ENCODE measurements at regions not wholly inside any gene's neighbourhood (a gene's known extent, or its start where the extent isn't known, plus 50 kb on each side); places are given as distances from the start of the nearest gene placed in this dataset.
"Not testable (repeated sequence)": the region's sequence is repeated elsewhere in the genome, so short reads cannot be mapped to it uniquely, and the experiment has no call there.

DNA sequence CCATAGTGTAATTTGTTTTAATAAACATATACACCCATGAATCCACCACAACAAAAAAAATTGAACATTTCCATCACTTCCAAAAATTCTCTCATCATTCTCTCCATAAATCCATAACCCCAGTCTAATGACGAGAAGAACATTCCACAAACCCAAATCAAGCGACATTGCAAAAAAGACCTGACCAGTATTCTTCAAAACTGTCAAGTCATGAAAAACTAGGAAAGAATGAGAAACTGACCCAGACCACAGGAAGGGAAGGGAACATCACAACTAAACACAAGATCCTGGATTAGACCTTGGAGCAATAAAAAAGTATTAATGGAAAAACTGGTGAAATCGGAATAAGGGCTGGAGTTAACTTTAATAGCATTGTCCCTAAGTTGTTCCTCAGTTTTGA lies 141.3 kb upstream of the SLC35G4 start:
- Mint-ChIP-seq H3K27ac (no peak overlapping the region), H3K36me3 (ENCODE audit: low read depth) (no peaks in the 10 kb centered on the region), H3K4me3 (no peak overlapping the region), H3K4me1 (ENCODE audit: low read depth) (no peaks in the 10 kb centered on the region), H3K27me3 (no peaks in the 10 kb centered on the region), H3K9me3 (no peaks in the 10 kb centered on the region)
- intact Hi-C loops (cut with micrococcal nuclease): no loop called here

- Mint-ChIP-seq H3K27ac (no peak overlapping the region), H3K4me1 (ENCODE audit: low read depth) (no peaks in the 10 kb centered on the region), H3K27me3 (no peaks in the 10 kb centered on the region), H3K36me3 (ENCODE audit: low read depth) (no peaks in the 10 kb centered on the region), H3K4me3 (no peak overlapping the region), H3K9me3 (peaks cover 4% of the 10 kb centered on the region)
- intact Hi-C loops (cut with micrococcal nuclease): no loop called here
These were observed 141.8 kb upstream of the SLC35G4 start for GRCh38 chr18:11467611-11468010.

DNA sequence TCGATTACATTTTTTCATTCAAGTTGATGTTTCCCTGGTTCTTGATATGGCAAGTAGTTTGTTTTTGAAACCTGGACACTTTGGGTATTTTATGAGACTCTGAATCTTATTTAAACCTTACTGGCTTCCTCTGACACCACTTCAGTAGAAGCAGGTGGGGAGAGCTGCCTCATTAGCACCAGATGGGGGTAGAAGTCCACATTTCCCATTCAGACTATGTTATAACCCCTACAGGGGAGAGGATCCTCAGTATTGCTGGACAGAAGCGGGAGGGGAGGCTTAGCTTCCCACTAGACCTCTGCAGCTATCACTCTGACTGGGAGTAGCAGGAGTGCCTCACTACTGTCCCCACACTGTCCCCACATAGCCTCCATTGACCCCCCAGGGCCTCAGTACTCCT lies 145.3 kb upstream of the SLC35G4 start:
- no peak overlapping the region for H3K4me3 Mint-ChIP-seq
- H3K9me3 Mint-ChIP-seq: peaks cover 9% of the 10 kb centered on the region
- H3K27me3 Mint-ChIP-seq: no peaks in the 10 kb centered on the region
- H3K27ac Mint-ChIP-seq: no peak overlapping the region
- H3K4me1 Mint-ChIP-seq (ENCODE audit: low read depth): no peaks in the 10 kb centered on the region
- H3K36me3 Mint-ChIP-seq (ENCODE audit: low read depth): no peaks in the 10 kb centered on the region
- intact Hi-C loops (cut with micrococcal nuclease): no loop called here

- H3K4me3 Mint-ChIP-seq: no peak overlapping the region
- H3K27ac Mint-ChIP-seq: no peak overlapping the region
- intact Hi-C loops (cut with micrococcal nuclease): no loop called here
- H3K36me3 Mint-ChIP-seq (ENCODE audit: low read depth): no peaks in the 10 kb centered on the region
- H3K9me3 Mint-ChIP-seq: peaks cover 9% of the 10 kb centered on the region
- H3K4me1 Mint-ChIP-seq (ENCODE audit: low read depth): no peaks in the 10 kb centered on the region
- H3K27me3 Mint-ChIP-seq: peaks cover 3% of the 10 kb centered on the region
These were observed 150.9 kb upstream of the SLC35G4 start for GRCh38 chr18:11458447-11458846.

DNA sequence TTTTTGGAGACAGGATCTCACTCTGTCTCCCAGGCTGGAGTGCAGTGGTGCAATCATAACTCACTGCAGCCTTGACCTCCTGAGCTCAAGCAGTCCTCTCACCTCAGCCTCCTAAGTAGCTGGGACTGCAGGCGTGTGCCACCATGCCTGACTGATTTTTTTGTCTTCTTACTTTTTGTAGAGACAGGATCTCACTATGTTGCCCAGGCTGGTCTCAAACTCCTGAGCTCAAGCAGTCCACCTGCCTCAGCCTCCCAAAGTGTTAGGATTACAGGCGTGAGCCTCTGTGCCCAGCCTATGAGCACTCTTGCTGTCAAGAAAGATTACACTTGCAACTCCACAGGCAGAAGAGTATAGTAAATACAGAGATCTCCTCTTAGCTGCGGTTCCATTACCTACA lies 151.5 kb upstream of the SLC35G4 start:
- H3K4me1 Mint-ChIP-seq (ENCODE audit: low read depth); intact Hi-C loops (cut with micrococcal nuclease); H3K9me3 Mint-ChIP-seq; H3K4me3 Mint-ChIP-seq; H3K27ac Mint-ChIP-seq; H3K27me3 Mint-ChIP-seq; H3K36me3 Mint-ChIP-seq (ENCODE audit: low read depth): not testable (repeated sequence)

DNA sequence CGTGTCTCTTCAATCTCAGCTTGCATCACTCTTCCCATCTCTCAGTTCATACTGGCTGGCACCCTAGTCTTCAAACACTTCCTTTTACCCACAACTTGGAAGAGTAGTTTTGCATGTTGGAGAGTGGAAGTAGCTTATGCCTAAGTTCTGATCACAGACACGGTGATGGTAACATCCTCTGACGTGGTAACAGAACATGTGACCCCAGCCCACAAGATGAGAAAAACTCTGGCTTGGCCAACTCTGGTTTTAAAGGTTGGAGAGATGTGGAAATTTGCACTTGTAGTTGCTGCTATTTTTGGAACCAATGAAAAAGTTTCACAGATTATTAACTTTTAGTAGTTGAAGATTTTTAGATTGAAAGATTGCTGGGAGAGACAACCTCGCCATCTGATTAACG lies 155.4 kb upstream of the SLC35G4 start:
- H3K4me1 Mint-ChIP-seq (ENCODE audit: low read depth): no peaks in the 10 kb centered on the region
- peaks cover 3% of the 10 kb centered on the region for H3K27me3 Mint-ChIP-seq
- H3K36me3 Mint-ChIP-seq (ENCODE audit: low read depth): no peaks in the 10 kb centered on the region
- H3K9me3 Mint-ChIP-seq: peaks cover 3% of the 10 kb centered on the region
- no peak overlapping the region for H3K27ac Mint-ChIP-seq
- H3K4me3 Mint-ChIP-seq: no peak overlapping the region
- intact Hi-C loops (cut with micrococcal nuclease): no loop called here

- peaks cover 11% of the 10 kb centered on the region for H3K9me3 Mint-ChIP-seq
- H3K4me1 Mint-ChIP-seq (ENCODE audit: low read depth); intact Hi-C loops (cut with micrococcal nuclease); H3K27ac Mint-ChIP-seq; H3K27me3 Mint-ChIP-seq; H3K4me3 Mint-ChIP-seq; H3K36me3 Mint-ChIP-seq (ENCODE audit: low read depth): not testable (repeated sequence)
These were observed 165.2 kb upstream of the SLC35G4 start for GRCh38 chr18:11444169-11444568.

DNA sequence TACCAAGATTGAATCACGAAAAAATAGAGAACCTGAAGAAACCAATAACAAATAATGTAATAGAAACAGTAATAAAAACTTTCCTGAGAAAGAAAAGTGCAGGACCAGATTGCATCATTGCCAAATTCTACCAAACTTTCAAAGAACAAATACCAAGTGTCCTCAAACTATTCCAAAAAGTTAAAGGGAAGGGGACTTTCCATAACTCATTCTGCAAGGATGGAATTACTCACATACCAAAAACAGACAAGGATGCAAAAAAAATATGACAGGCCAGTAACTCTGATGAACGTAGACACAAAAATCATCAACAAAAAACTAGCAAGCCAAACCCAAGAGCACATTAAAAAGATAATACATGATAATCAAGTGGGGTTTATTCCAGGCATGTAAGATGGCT lies 172.3 kb upstream of the SLC35G4 start:
- H3K27ac Mint-ChIP-seq: no peak overlapping the region
- H3K36me3 Mint-ChIP-seq (ENCODE audit: low read depth): no peaks in the 10 kb centered on the region
- H3K4me1 Mint-ChIP-seq (ENCODE audit: low read depth): no peaks in the 10 kb centered on the region
- no peak overlapping the region for H3K4me3 Mint-ChIP-seq
- H3K9me3 Mint-ChIP-seq: peaks cover 18% of the 10 kb centered on the region
- no peaks in the 10 kb centered on the region for H3K27me3 Mint-ChIP-seq
- intact Hi-C loops (cut with micrococcal nuclease): no loop called here

DNA sequence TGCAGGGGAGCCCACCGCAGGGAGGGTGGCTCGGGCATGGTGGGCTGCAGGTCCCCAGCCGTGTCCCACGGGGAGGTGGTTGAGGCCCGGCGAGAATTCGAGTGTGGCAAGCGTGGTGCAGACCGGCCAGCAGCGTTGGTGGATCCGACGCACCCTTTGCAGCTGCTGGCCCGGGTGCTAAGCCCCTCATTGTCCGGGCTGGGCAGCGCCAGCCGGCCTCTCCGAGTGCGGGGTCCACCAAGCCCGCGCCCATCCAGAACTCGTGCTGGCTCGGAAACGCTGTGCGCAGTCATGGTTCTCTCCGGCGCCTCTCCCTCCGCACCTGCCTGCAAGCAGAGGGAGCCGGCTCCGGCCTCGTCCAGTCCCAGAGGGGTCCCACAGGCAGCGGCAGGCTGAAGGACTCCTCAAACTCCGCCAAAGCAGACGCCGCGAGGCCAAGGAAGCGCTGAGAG lies 177.0 kb upstream of the SLC35G4 start:
- Mint-ChIP-seq H3K4me1 (ENCODE audit: low read depth) (no peaks in the 10 kb centered on the region), H3K9me3 (peaks cover 34% of the 10 kb centered on the region), H3K27me3 (no peaks in the 10 kb centered on the region), H3K4me3 (no peak overlapping the region), H3K36me3 (ENCODE audit: low read depth) (no peaks in the 10 kb centered on the region), H3K27ac (no peak overlapping the region)
- intact Hi-C loops (cut with micrococcal nuclease): no loop called here

DNA sequence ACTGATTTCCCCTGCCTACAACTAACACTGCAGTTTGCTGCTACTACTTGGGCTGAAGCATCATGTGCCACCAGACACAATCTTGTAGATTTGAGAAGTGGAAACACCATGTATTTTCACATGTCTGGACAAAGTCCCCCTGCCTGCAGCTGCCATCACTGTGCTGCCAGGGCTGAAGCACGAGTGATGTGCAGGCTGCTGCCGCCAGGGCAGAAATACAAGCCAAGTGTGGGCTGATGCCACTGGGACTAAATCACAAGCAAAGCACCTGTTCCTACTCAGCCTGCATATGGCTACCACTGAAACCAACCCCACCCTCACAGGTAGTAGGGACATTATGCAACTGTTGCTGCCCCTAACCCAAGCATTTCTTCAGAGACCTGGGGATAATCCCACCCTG lies 179.5 kb upstream of the SLC35G4 start:
- no peaks in the 10 kb centered on the region for H3K4me1 Mint-ChIP-seq (ENCODE audit: low read depth)
- intact Hi-C loops (cut with micrococcal nuclease): no loop called here
- no peaks in the 10 kb centered on the region for H3K27me3 Mint-ChIP-seq
- H3K9me3 Mint-ChIP-seq: peaks cover 34% of the 10 kb centered on the region
- no peak overlapping the region for H3K27ac Mint-ChIP-seq
- H3K36me3 Mint-ChIP-seq (ENCODE audit: low read depth): no peaks in the 10 kb centered on the region
- H3K4me3 Mint-ChIP-seq: no peak overlapping the region

DNA sequence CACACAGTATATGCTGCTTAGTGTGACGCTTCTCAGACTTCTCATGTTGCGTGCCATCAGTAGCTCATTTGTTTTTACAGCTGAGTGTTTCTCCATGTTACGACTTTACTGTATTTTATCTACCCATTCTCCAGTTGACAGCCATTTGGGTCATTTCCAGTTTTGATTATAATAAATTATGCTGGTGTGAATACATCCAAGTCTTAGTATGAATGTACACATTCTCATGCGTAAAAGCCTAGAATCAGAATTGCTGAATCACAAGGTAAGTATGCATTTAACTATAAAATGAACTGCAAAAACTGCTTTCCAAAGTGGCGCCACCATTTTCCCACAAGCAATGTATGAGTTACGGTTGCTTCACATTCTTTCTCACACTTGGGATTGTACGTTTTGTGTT lies 184.2 kb upstream of the SLC35G4 start:
- Mint-ChIP-seq H3K36me3 (ENCODE audit: low read depth) (no peaks in the 10 kb centered on the region), H3K4me3 (no peak overlapping the region), H3K27me3 (no peaks in the 10 kb centered on the region), H3K27ac (no peak overlapping the region), H3K9me3 (no peaks in the 10 kb centered on the region), H3K4me1 (ENCODE audit: low read depth) (no peaks in the 10 kb centered on the region)
- intact Hi-C loops (cut with micrococcal nuclease): no loop called here

DNA sequence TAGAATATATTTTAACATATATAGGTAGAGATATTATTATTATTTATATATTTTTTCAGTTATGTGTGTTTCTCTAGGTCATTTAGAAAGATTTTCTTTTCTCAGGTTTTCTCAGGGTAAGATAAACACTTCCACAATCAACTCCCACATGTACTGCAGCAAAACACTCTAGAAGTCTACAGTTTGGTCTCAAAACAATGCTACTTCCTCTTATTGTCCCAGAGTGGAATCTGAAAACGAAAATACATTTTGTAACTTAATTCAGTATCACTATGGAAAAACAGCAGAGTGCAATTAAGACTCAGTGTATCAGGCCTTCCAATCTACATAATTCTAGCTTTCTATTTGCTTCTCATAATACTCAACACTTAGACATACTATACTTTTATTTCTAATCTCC lies 190.1 kb upstream of the SLC35G4 start:
- intact Hi-C loops (cut with micrococcal nuclease): no loop called here
- Mint-ChIP-seq H3K36me3 (ENCODE audit: low read depth) (no peaks in the 10 kb centered on the region), H3K27ac (no peak overlapping the region)

GRCh38 chr18:11412811-11413210 lies 196.6 kb upstream of the SLC35G4 start:
- H3K4me1 Mint-ChIP-seq (ENCODE audit: low read depth): no peaks in the 10 kb centered on the region
- no peak overlapping the region for H3K27ac Mint-ChIP-seq
- no peak overlapping the region for H3K4me3 Mint-ChIP-seq
- intact Hi-C loops (cut with micrococcal nuclease): no loop called here
- H3K27me3 Mint-ChIP-seq: no peaks in the 10 kb centered on the region
- no peaks in the 10 kb centered on the region for H3K9me3 Mint-ChIP-seq
- H3K36me3 Mint-ChIP-seq (ENCODE audit: low read depth): no peaks in the 10 kb centered on the region

More for the DNA sequence above, 190.1 kb upstream of the SLC35G4 start:
- no peak overlapping the region for H3K4me3 Mint-ChIP-seq
- H3K27me3 Mint-ChIP-seq: no peaks in the 10 kb centered on the region
- no peaks in the 10 kb centered on the region for H3K9me3 Mint-ChIP-seq
- H3K4me1 Mint-ChIP-seq (ENCODE audit: low read depth): no peaks in the 10 kb centered on the region

DNA sequence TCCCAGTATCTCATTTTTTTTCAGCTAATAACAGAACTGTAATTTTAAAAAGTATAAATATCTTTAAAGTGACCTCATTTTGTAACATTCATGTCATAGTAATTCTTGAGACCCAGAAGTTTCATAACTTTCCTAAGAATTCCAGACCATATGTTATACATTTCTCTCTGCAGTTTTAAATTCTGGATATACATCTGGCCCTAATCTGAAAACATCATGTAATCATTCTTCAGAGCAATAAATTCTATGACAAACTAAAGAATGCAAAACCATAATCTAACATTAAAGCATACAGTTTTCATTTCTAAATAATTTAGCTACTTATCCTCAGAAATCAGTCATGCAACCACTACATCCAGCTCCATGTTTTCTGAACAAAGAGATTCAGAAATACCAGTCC lies 198.3 kb upstream of the SLC35G4 start:
- no peaks in the 10 kb centered on the region for H3K36me3 Mint-ChIP-seq (ENCODE audit: low read depth)
- no peaks in the 10 kb centered on the region for H3K4me1 Mint-ChIP-seq (ENCODE audit: low read depth)
- no peaks in the 10 kb centered on the region for H3K9me3 Mint-ChIP-seq
- H3K27me3 Mint-ChIP-seq: no peaks in the 10 kb centered on the region
- intact Hi-C loops (cut with micrococcal nuclease): no loop called here
- no peak overlapping the region for H3K4me3 Mint-ChIP-seq
- no peak overlapping the region for H3K27ac Mint-ChIP-seq

DNA sequence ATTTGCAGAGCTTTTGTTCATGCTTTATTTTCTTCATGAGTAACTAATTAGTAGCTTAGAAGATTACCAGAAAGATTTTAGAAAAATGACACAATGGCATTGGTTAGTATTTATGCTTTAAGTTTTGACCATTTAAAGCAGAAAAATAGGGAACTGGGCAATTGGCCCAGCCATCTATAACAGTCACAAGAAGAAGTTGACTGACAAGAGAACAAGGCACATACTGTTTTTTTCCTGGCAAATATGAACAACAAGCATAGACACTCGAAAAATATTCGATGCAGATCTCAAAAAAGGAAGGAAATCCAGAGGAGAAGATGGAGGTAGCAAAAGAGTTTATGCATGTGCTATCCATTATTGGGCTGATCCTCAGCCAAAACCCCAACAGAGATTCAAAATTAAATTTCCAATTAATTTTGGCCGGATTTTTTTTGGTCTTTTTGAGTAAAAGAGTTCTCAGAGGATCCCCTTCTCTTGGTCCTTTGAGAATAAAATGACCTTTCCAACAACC lies 200.8 kb upstream of the SLC35G4 start:
- Mint-ChIP-seq H3K9me3 (no peaks in the 10 kb centered on the region), H3K4me3 (no peak overlapping the region), H3K4me1 (ENCODE audit: low read depth) (no peaks in the 10 kb centered on the region), H3K27me3 (no peaks in the 10 kb centered on the region), H3K36me3 (ENCODE audit: low read depth) (no peaks in the 10 kb centered on the region), H3K27ac (no peak overlapping the region)
- intact Hi-C loops (cut with micrococcal nuclease): no loop called here

Data from dendritic cell treated with granulocyte-macrophage colony-stimulating factor and Interleukin-4, amounts not matched to agents 40 ng/mL and 50 ng/mL, for 4 days (primary cell).